PFSK-1 (cell line): ENCODE measurements at regions not wholly inside any gene's neighbourhood (a gene's known extent, or its start where the extent isn't known, plus 50 kb on each side); places are given as distances from the start of the nearest gene placed in this dataset.

Experiments used
- REST ChIP-seq, 2 experiments: IDR thresholded peaks; 2 replicates each; pipeline versions ENCODE4 v1.6.1 to v1.8.0; 2011 to 2012; ENCODE audit warnings: low read depth in 2 of 2, low read length in 2 of 2, control low read depth in 1 of 2, inconsistent platforms in 1 of 2, mild to moderate bottlenecking in 1 of 2, moderate library complexity in 1 of 2; ENCODE audit not compliant: insufficient read depth in 1 of 2
- TAF1 ChIP-seq: IDR thresholded peaks from 2 replicates; pipeline ENCODE4 v1.6.1; 2012; ENCODE audit warnings: low read length, control low read depth, borderline replicate concordance; ENCODE audit not compliant: insufficient read depth

- TF ChIP-seq REST (IDR thresholded peaks at IDR 0.05; ENCODE audit: insufficient read depth in 1 of 2, low read depth in 2 of 2, low read length in 2 of 2) (no peak), TAF1 (no peak)
Measured at GRCh38 chr6:150738092-150738629, 127.3 kb upstream of the MTHFD1L start.
